HL-60 (cell line): ENCODE measurements at regions not wholly inside any gene's neighbourhood (a gene's known extent, or its start where the extent isn't known, plus 50 kb on each side); places are given as distances from the start of the nearest gene placed in this dataset.

Experiments used
- DNase-seq, 2 experiments: peaks; one replicate each; pipeline ENCODE4 v3.0.0-alpha.2; 2010 to 2020; ENCODE audit warnings: low read depth in 1 of 2, low spot score in 1 of 2
- H3K27ac ChIP-seq: fragments of 250-450 bp; sonication (Bioruptor Pico); replicated peaks from 2 replicates; pipeline ENCODE4 v1.5.1; 2020; ENCODE audit warnings: mild to moderate bottlenecking, moderate library complexity
- H3K27me3 ChIP-seq: fragments of 250-450 bp; sonication (Bioruptor Pico); 2 replicates; pipeline ENCODE4 v1.5.1; 2021; ENCODE audit warnings: mild to moderate bottlenecking, moderate library complexity; ENCODE audit not compliant: insufficient read depth, poor library complexity, severe bottlenecking
- H3K4me3 ChIP-seq: replicated peaks from 2 replicates; pipeline ENCODE4 v1.5.1; 2011; ENCODE audit warnings: mild to moderate bottlenecking, control low read depth, low read length; ENCODE audit not compliant: insufficient read depth
- GABPA ChIP-seq: IDR thresholded peaks from 2 replicates; pipeline ENCODE4 v1.6.1; 2012; ENCODE audit warnings: low read depth
- POLR2AphosphoS5 ChIP-seq: IDR thresholded peaks from 2 replicates; pipeline ENCODE4 v1.6.1; 2012; ENCODE audit warnings: low read depth
- SPI1 ChIP-seq: IDR thresholded peaks from 2 replicates; pipeline ENCODE4 v1.6.1; 2012; ENCODE audit warnings: low read depth, mild to moderate bottlenecking, borderline replicate concordance
- TF ChIP-seq, protein P1 (sequence below): IDR thresholded peaks from 2 replicates; pipeline ENCODE4 v1.6.1; 2012; ENCODE audit warnings: low read depth; ENCODE audit not compliant: insufficient replicate concordance
- TF ChIP-seq, protein P2 (sequence below): IDR thresholded peaks from one replicate; pipeline ENCODE4 v1.5.1; 2011; ENCODE audit warnings: low read length, control low read depth, inconsistent platforms; ENCODE audit not compliant: insufficient read depth

GRCh38 chr17:63134867-63135266 lies 168.8 kb downstream of the TANC2 start:
- Histone ChIP-seq H3K27ac (no peak overlapping the region), H3K4me3 (no peak overlapping the region), H3K27me3 (no peaks in the 10 kb centered on the region)
- TF ChIP-seq, protein P1, sequence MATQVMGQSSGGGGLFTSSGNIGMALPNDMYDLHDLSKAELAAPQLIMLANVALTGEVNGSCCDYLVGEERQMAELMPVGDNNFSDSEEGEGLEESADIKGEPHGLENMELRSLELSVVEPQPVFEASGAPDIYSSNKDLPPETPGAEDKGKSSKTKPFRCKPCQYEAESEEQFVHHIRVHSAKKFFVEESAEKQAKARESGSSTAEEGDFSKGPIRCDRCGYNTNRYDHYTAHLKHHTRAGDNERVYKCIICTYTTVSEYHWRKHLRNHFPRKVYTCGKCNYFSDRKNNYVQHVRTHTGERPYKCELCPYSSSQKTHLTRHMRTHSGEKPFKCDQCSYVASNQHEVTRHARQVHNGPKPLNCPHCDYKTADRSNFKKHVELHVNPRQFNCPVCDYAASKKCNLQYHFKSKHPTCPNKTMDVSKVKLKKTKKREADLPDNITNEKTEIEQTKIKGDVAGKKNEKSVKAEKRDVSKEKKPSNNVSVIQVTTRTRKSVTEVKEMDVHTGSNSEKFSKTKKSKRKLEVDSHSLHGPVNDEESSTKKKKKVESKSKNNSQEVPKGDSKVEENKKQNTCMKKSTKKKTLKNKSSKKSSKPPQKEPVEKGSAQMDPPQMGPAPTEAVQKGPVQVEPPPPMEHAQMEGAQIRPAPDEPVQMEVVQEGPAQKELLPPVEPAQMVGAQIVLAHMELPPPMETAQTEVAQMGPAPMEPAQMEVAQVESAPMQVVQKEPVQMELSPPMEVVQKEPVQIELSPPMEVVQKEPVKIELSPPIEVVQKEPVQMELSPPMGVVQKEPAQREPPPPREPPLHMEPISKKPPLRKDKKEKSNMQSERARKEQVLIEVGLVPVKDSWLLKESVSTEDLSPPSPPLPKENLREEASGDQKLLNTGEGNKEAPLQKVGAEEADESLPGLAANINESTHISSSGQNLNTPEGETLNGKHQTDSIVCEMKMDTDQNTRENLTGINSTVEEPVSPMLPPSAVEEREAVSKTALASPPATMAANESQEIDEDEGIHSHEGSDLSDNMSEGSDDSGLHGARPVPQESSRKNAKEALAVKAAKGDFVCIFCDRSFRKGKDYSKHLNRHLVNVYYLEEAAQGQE = no peak
- TF ChIP-seq, protein P2, sequence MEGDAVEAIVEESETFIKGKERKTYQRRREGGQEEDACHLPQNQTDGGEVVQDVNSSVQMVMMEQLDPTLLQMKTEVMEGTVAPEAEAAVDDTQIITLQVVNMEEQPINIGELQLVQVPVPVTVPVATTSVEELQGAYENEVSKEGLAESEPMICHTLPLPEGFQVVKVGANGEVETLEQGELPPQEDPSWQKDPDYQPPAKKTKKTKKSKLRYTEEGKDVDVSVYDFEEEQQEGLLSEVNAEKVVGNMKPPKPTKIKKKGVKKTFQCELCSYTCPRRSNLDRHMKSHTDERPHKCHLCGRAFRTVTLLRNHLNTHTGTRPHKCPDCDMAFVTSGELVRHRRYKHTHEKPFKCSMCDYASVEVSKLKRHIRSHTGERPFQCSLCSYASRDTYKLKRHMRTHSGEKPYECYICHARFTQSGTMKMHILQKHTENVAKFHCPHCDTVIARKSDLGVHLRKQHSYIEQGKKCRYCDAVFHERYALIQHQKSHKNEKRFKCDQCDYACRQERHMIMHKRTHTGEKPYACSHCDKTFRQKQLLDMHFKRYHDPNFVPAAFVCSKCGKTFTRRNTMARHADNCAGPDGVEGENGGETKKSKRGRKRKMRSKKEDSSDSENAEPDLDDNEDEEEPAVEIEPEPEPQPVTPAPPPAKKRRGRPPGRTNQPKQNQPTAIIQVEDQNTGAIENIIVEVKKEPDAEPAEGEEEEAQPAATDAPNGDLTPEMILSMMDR = no peak
- TF ChIP-seq GABPA = no peak
- no peak for TF ChIP-seq POLR2AphosphoS5
- TF ChIP-seq SPI1 = no peak
- DNase-seq = no peak

GRCh38 chr17:63136369-63137012 lies 170.5 kb downstream of the TANC2 start:
- Histone ChIP-seq H3K4me3 (no peak overlapping the region), H3K27me3 (no peaks in the 10 kb centered on the region), H3K27ac (no peak overlapping the region)
- TF ChIP-seq, protein P2 = no peak
- TF ChIP-seq GABPA (no peak), POLR2AphosphoS5 (no peak), SPI1 (no peak)
- TF ChIP-seq, protein P1 = no peak
- DNase-seq = no peak

DNA sequence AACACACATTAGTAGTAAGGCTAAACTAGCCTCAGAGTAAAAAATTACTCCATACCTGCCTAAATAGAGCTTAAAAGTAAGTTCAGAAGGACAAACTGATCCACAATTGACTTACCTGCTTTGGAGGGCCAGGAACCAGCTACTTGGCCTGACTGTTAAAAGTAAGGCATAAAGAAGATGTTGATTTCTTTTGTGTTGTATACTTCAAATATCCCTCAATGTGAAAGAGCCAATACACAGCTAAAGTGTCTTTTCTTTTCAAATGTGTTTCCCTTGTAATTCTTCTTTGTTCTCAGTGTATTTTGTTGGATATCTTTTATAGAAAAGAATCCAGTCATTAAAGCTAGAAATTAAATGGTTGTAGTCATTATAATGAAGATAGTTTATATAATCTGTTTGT lies 171.1 kb downstream of the TANC2 start:
- TF ChIP-seq, protein P1 = no peak
- TF ChIP-seq, protein P2 = no peak
- TF ChIP-seq SPI1 = no peak
- no peak for TF ChIP-seq GABPA
- TF ChIP-seq POLR2AphosphoS5 = no peak
- Histone ChIP-seq H3K27me3 (no peaks in the 10 kb centered on the region), H3K27ac (no peak overlapping the region), H3K4me3 (no peak overlapping the region)
- no peak for DNase-seq
